HG03342 (cell line): ENCODE measurements at regions not wholly inside any gene's neighbourhood (a gene's known extent, or its start where the extent isn't known, plus 50 kb on each side); places are given as distances from the start of the nearest gene placed in this dataset.
"Not testable (repeated sequence)": the region's sequence is repeated elsewhere in the genome, so short reads cannot be mapped to it uniquely, and the experiment has no call there.

Experiments
- ATAC-seq: cut with Tn5 transposase; IDR thresholded peaks from one replicate; pipeline ENCODE4 v1.9.1; 2021; ENCODE audit warnings: mild to moderate bottlenecking, moderate library complexity; ENCODE audit not compliant: unreplicated experiment

DNA sequence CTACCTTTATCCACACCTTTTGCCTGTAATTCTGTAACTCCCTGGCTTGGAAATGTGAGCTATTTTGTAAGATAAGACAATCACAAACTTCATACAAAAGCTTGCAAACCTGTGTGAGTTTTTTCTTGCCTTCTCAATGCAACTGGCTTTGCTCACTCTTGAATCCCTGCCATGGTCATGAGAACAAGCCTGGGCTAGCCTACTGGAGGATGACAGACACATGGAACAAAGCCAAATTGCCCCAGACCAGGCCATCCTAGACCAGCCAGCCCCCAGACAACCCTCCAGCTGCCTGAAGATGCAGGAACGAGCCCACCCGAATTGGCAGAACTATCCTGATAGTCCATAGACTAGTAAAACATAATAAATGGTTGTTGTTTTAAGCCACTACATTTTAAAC is 466.6 kb upstream of the ERCC4 start:
- no peak for ATAC-seq

DNA sequence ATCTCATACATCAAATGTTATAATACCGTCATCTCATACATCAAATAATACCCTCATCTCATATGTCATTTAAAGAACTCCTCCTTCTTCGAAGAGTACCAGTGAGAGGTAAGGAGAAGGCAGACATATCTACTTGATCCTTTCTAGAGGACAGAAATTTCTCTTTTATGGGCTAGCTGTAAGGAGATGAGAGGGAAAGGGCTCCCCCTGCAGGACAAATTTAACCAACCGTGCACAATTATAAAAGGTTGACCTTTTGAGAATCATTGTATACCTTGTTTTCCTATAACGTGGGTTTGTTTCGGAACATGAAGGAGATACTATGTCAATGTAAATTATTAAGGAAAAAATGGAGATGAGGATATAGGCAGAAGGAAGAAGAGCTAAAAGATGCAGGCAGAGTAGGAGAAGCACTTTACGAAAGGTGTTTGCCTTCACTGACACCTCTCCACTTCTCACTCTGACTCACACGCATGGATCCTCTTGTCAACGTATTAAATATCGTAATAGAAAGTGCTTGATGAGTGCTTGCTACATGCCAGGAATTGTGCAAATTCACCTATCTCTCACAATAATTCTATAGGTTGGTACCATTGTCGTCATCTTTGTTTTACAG is 465.9 kb upstream of the ERCC4 start:
- ATAC-seq: no peak

DNA sequence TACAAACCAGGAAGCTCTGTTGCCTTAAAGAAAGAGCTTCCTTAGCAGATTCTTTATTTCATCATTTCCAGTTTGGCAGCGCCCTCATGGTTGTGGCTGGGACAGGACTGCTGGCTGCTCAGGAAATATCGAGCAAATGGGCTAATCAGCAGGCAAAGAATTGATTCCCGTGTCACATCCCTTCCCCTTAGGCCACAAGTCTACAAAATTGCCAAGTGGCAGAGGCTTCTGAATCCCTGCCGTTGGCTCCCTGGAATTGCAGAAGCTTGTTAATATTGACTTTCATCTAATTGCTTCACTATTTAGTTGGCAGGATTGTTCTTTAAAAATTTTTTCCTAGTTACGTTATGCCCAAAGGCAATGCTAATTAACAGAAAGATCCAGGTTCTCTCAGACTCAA is 456.3 kb upstream of the ERCC4 start:
- ATAC-seq: no peak

DNA sequence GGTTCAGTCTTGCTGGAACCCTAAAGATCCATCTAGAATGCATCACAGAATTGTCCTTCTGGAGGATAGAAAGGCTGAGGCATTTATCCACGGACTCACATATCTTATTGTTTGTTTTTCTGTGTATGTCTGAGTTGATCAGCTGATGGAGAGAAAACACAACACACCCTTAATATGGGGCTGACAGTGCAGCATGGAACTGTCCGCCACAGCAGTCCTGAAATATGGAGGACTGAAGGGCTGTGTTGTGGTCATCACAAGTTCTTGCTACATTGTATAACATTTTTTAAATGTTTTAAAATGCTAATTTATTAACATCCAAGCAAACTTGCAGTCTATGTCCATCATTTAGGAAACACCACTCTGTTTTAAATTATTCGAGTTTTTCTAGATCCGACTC is 448.9 kb upstream of the ERCC4 start:
- ATAC-seq: no peak

DNA sequence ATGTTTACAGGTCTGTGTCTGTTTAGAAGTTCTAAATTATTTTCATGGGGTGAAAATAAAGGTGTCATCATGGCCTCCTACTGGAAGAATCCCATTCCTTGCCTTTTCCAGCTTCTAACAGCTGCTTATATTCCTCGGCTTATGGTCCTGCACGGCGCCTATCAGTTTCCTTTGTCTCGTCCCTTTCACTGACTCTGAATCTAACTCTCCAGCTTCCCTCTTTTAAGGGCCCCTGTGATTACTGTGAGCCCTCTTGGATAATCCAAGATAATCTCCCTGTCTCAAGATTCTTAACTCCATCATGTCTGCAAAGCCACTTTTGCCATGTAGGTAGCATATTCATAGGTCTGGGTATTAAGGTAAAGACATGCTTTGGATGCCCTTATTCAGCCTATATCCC is 441.0 kb upstream of the ERCC4 start:
- no peak for ATAC-seq

DNA sequence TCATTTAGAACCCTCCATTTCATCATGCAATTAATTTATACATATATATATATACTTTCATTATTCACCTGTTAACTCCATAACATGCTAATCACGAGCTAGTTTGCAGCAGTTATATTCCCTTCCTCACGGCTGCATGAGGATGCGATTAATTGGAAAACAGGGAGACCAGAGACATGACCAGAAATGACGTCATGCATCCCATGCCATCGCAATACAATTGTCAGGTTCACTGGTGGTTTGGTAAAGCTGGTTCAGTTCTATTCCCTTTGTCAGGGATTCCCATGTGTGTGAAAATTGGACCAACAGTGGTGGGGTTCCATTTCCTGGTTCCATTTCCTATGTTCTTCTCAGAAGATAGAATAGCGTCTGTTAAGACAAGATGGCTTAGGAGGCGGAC is 440.4 kb upstream of the ERCC4 start:
- ATAC-seq: no peak

DNA sequence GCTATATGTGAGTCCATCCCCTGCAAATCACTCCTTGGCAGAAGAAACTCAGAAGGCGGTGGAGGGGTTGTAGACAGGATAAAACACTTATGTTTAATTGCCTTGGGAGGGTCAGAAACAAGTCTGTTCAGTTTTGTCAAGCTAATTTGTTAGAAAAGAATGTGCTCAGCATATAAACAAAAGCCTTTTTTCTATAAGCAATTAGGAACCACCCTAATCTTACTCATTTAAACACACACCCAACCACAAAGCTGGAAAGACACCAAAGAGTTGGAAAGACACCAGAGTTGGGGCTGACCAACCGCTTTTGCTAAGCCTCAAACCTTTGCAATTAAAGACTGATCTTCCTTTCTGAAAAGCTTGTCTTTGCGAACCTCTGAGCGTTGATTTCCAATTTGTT is 439.2 kb upstream of the ERCC4 start:
- no peak for ATAC-seq

DNA sequence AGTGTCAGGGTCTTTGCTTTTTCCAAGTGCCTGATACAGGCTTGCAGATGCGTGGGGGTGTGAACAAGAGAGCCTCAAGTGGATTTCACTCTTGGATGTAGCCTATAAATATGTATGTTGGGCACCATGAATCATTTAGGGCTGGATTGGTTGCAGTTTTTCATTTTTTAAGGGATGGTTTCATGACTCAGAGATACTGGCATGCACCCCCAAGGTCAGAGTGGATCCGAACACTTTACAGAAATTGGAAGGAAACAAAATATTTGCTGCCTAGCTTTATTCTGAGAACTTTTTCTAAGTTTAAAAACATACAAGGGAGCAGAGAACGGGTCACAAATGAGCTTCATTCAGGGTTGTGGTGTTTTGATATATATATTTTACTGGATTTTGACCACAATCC is 436.8 kb upstream of the ERCC4 start:
- no peak for ATAC-seq

DNA sequence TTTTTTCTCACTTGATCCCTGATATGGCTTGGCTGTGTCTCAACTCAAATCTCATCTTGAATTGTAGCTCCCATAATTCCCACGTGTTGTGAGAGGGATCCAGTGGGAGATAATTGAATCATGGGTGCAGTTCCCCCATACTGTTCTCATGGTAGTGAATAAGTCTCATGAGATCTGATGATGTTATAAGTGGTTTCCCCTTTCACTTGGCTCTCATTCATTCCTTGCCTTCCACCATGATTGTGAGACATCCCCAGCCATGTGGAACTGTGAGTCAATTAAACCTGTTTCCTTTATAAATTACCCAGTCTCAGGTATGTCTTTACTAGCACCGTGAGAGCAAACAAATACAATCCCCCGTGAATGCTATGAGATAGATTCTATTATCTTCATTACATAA is 430.5 kb upstream of the ERCC4 start:
- not testable (repeated sequence) for ATAC-seq

DNA sequence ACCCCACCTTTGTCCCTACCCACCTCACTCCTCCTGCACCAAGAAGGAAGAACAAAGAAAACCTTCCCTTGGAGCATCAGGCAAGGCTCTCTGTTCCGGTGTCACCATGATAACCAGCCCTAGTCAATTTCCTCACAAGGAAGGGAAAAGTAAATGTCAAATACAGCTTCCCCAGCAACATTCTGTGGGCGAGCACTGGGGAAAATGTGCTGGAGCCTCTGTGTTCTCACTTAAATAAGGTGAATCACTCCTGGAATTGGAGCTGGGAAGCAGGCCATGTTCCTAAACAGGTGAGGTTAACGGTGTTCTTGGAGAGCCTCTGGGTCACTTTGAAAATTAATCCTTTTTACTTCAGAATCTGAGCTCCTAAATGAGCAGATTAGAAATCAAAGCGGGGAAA is 427.9 kb upstream of the ERCC4 start:
- no peak for ATAC-seq

DNA sequence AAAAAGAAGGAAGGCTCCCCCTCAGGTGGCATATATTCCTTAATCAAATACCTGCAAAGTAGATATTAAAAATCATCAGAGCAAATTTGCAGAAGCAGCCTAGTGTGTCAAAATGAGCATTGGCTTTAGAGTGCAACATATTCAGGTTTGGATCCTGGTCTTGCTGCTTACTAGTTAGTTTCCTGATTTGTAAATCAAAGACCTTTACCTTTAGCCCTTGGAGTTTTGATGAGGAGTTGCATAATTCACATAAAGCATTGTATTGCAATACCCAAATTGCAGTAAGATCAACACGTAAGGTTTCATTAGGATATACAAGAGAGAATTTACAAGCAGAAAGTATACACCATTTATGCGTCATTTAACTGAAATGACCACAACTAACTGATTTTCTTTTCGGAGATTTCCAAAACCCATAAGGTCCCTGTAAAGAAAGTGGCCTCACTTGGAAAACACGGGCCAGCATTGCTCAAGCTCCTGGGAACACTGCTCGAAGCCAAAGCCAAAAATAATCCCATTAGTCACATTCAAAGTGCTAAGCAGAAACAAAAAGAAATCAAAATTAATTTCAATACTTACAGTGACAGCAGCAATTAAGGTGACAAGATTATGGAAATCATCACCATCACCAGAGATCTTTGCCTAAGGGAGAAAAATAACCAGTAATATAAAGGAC is 415.9 kb upstream of the ERCC4 start:
- ATAC-seq: no peak

DNA sequence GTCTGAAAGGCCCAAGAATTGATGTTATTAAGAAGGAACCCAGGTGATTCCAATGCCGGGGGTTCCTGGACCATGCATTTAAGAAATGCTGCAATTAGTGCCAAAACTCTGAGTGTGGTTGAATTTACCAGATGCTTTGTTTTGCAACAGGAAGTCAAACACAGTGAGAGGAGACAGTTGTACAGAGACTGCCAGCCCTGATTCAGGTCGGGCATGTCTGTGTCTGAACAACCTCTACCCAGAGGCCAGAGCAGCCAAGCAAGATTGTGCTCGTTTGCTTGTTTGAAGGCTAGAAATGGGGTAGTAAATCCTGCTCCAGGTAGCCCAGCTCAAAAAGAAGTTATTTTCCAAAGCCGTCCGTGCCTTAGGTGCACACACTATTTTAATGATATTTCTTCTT is 412.4 kb upstream of the ERCC4 start:
- ATAC-seq: no peak

DNA sequence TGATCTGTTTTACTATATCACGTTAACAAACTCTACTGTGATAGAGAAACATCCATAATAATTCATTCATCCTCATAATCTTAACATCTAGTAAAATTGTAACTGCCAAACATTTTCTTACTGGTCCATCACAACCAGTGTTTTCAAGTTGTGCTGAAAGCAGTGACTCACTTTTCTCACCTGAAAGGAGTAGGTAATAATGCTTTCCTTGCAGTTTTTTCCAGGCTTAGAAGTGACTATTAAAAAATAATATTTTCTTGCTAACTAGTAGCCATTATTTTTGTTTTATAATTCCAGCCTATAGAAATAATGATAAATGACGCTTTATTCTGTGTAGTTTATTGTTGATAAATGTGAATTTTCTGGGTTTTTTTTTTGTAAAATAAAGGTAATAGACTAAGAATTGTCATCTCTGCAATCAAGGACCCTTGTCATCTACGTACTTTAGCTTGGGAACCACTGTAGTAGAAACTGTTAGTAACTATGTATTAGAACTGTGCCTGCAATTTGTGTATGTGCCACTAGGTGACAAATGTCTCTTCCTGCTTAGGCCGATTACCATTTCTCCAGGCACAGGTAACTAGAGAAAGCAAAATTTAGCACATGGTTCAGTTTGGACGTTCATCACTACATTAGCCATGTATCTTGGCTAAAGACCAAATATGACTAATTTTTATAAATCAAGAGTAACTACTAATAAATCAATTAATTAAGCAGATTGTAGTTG is 409.4 kb upstream of the ERCC4 start:
- ATAC-seq: no peak

DNA sequence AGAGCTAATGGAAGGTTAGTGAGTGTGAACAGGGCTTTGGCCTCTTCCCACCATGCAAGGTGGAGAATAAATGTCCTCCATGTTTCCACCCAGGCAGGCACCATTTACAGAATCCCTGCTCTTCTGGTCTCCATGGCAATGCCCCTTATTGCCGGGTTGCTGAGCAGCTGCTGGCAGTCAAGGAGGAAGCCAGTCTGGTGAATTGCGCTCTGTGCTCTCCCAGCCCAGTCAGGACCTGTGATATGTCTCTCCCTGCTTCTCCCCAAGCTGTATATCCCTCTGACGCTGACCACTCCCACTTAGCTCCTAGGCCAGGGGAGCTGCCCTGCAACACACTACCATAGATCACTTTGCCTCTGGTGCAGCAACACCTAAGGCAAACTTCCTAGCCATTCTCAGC is 402.1 kb upstream of the ERCC4 start:
- ATAC-seq: no peak

DNA sequence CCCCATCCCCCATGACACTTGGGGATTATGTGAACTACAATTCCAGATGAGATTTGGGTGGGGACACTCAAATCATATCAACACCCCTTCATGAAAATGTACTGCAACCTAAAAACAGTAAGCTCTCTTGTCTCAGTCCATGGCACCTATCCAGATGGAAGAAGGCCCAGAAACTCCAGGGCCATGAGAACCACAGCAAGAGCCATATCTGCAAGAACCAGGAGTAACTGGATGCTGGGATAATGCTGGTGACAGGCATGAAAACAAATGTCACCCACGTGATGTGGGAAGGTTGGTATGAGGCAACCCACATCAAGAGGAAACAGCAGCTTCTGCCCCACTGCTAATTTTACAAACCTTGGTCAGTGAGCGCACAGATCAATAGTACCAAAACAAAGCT is 400.1 kb upstream of the ERCC4 start:
- ATAC-seq: no peak

DNA sequence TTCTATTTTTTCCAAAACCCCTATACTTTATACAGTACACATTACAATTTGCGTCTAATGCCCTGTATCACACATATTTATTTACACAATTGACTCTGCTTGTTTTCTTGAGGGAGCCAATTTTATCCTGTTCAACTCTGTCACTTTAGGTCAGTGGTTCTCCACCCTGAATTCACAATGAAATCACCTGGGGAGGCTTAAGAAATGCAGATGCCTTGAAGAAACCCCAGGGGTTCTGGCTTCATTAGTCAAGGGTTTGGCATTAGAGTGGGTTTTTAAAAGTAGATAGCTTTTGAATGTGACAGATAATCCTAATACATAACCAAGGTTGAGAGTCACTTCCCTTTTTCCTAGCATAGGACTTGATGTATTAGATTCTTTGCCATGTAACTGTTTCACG is 398.6 kb upstream of the ERCC4 start:
- no peak for ATAC-seq

DNA sequence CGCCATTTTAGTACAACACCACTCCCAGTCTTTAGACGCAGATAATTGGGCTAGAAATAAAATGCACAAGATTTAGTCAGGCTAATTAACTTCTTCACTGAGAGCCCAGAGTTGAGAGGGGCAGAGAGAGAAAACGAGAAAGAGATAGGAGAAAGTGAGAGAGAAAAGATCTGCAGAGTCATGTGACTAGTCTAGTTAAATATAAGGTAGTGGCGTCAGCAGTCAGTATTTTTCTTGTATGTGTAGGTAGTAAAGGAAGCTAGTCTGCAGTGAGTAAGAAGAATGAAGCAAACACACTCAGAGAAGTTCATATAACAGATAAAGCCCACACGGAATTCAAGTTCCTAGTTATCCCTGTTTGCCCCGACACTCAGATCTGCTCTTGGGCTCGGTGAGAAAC is 392.6 kb upstream of the ERCC4 start:
- no peak for ATAC-seq

DNA sequence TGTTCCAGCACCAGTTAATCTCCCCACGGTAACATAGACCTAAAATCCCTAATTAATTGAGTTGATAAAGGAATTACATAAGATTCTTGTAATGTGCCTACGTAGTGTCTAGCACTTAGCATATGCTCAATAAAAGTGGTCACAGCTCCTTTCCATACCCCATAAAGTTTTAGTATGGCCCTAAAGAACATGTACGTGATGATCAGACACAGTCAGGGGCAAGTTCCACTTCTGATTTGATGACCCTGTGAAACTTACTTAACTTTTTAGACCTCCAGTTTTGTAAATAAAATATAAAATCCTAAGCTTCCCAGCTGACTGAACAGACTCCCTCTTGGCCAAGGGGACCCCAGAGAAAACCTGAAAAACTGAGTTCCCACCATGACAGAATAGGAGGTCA is 391.3 kb upstream of the ERCC4 start:
- ATAC-seq: no peak

DNA sequence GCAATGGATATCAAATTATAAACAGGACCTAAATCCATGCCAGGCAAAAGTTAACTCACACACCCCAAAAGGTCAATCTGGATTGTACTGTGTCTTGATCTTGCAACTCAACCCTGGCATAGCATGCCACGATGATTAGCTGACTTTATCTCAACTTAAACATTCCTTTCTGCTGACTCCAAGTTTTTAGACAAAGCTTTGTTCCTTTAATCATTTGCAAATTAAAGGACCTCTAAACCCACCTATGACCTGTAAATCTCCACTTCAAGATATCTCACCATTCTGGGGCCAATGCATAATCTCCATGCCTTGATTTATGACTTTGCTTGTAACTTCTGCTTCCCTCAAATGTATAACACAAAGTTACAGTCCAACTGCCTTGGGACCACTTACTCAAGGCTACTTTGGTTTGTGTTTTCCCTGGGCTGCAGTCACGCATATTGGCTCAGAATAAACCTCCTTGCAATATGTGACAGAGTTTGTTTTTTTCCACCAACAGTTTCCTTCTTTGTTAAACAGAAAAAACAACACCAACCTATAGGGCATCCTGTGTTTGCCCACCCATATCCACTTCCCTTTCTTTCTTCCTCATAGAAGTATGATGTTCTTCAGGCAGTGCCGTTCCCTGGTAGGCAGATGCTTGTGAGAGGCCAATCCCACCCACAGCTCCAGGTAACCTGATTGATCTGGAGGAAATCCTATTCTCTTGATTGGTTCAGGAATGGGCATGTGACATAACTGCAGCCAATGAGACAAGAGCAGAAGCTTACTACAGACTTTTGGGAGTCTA is 390.6 kb upstream of the ERCC4 start:
- no peak for ATAC-seq

DNA sequence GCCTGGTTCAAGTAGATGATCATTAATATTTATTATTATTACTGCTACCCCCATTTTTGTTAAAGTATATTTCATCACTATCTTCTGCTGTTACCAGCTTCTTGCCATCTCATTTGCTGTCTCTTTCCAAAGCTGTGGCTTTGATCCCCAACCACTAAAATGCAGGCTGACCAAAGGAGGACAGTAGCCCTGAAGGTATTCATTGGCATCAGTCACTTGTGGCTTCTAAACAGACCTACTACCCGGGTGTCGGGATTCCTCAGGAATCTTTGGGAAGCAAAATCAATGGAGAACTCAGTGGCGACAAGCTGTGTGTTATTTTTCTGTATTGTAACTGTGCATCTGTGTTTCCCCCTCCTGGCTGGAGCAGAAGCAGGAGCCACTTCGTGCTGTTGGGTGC is 379.2 kb upstream of the ERCC4 start:
- no peak for ATAC-seq

DNA sequence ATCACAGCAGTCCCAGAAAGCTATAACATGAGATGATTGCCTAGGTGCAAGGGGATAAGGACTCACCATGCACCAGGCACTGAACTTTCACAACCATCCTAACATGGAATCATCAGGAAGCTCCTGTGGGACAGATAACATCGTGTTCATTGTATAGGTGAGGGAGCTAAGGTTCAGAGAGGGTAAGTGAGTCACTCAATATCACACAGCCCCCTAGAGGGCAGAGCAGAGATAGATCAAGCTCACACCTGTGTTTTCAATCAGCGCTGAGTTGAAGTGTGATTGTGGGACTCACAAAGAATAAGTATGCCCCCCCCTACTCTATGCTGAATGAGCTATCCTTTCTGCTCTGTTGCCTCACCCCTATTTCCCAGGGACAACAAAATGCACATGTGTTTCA is 377.7 kb upstream of the ERCC4 start:
- ATAC-seq: no peak

DNA sequence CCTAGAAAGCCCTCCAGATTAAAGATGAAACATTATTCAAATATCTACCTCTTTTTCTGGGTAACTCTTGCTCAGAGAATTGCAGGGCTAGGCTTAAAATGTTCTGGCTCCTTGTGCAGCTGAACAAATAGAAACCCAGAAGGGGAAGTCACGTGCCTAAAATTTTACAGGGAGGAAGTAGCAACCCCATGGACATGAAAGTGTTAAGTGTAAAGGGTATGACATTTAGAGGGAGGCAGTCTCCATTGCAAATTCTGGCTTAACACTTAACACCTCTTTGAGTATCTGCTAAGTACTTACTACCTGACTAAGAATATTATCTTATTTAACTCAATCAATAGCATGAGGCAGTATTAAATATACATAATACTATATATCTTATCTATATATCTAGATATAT is 376.1 kb upstream of the ERCC4 start:
- ATAC-seq: no peak
